ENCODE measurements at regions not wholly inside any gene's neighbourhood (a gene's known extent, or its start where the extent isn't known, plus 50 kb on each side); places are given as distances from the start of the nearest gene placed in this dataset.

GRCh38 chr2:4090668-4091630 is 387.6 kb downstream of the DCDC2C start:
- Histone ChIP-seq H3K9ac (ENCODE audit: low read depth, low read length, poor library complexity, severe bottlenecking) (no peak overlapping the region), H3K4me2 (ENCODE audit: low read depth, low read length, poor library complexity, severe bottlenecking) (no peak overlapping the region), H3K27me3 (ENCODE audit: insufficient read depth, low read length, poor library complexity, severe bottlenecking) (no peaks in the 10 kb centered on the region), H3K4me3 (ENCODE audit: low read length, poor library complexity, severe bottlenecking) (no peak overlapping the region), H4K20me1 (ENCODE audit: insufficient read depth, low read length, poor library complexity, severe bottlenecking) (no peaks in the 10 kb centered on the region), H3F3A (ENCODE audit: low read depth) (no peaks in the 10 kb centered on the region), H3K36me3 (ENCODE audit: insufficient read depth, low read length) (no peaks in the 10 kb centered on the region), H3K79me2 (ENCODE audit: insufficient read depth, low read length) (no peaks in the 10 kb centered on the region), H3K9me3 (ENCODE audit: insufficient read depth, low read depth, low read length) (no peaks in the 10 kb centered on the region; the same call in 1 of the 2 replicates), H2AFZ (ENCODE audit: low read length) (no peak overlapping the region), H3K9me2 (replicated peaks; ENCODE audit: low read depth, low read length) (no peaks in the 10 kb centered on the region), H3K4me1 (ENCODE audit: insufficient read depth, low read length, poor library complexity, severe bottlenecking) (no peaks in the 10 kb centered on the region)
- no peak for TF ChIP-seq EZH2phosphoT487 (IDR thresholded peaks at IDR 0.05; ENCODE audit: borderline replicate concordance)

- H3K9ac ChIP-seq (ENCODE audit: low read depth, low read length, poor library complexity, severe bottlenecking), result no peak overlapping the region
- no peaks in the 10 kb centered on the region; the same call in 1 of the 2 replicates for H3K9me3 ChIP-seq (ENCODE audit: insufficient read depth, low read depth, low read length)
- H4K20me1 ChIP-seq (ENCODE audit: insufficient read depth, low read length, poor library complexity, severe bottlenecking), result no peaks in the 10 kb centered on the region
- no peaks in the 10 kb centered on the region for H3K36me3 ChIP-seq (ENCODE audit: insufficient read depth, low read length)
- no peak overlapping the region for H2AFZ ChIP-seq (ENCODE audit: low read length)
- H3K4me1 ChIP-seq (ENCODE audit: insufficient read depth, low read length, poor library complexity, severe bottlenecking), result no peaks in the 10 kb centered on the region
- H3K27me3 ChIP-seq (ENCODE audit: insufficient read depth, low read length, poor library complexity, severe bottlenecking), result no peaks in the 10 kb centered on the region
- no peak for TF ChIP-seq EZH2phosphoT487 (IDR thresholded peaks at IDR 0.05; ENCODE audit: borderline replicate concordance)
- no peak for TF ChIP-seq CTCF (conservative IDR thresholded peaks at IDR 0.05; ENCODE audit: low read length)
- H3F3A ChIP-seq (ENCODE audit: low read depth), result no peaks in the 10 kb centered on the region
- H3K79me2 ChIP-seq (ENCODE audit: insufficient read depth, low read length), result no peaks in the 10 kb centered on the region
- H3K4me2 ChIP-seq (ENCODE audit: low read depth, low read length, poor library complexity, severe bottlenecking), result no peak overlapping the region
- H3K4me3 ChIP-seq (ENCODE audit: low read length, poor library complexity, severe bottlenecking), result no peak overlapping the region
- no peaks in the 10 kb centered on the region for H3K9me2 ChIP-seq (replicated peaks; ENCODE audit: low read depth, low read length)
Observed at GRCh38 chr2:4091869-4092268, 388.5 kb downstream of the DCDC2C start.

DNA sequence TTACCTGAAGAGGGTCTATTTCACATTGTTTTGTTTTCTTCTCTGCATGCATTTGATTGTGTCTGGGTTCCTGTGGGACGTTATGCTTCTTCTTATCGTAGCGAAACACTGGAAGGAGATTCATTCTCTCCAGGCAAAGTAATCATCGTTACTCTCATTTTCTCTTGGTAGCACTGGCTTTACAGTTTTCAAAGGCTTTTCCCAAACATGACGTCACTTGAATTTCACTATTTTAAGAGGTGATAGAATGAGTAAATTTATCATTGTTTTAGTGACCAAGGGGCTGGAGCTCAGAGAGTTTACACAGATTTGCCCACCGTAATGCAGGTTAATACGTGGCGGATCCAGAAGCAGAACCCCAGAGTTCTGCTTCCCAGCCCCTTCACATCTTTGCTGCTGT is 391.4 kb downstream of the DCDC2C start:
- no peaks in the 10 kb centered on the region for H3K9me2 ChIP-seq (replicated peaks; ENCODE audit: low read depth, low read length)

More for the DNA sequence above, 391.4 kb downstream of the DCDC2C start:
- Histone ChIP-seq H3K36me3 (ENCODE audit: insufficient read depth, low read length) (no peaks in the 10 kb centered on the region), H4K20me1 (ENCODE audit: insufficient read depth, low read length, poor library complexity, severe bottlenecking) (no peaks in the 10 kb centered on the region), H3F3A (ENCODE audit: low read depth) (no peaks in the 10 kb centered on the region), H3K79me2 (ENCODE audit: insufficient read depth, low read length) (no peaks in the 10 kb centered on the region), H2AFZ (ENCODE audit: low read length) (no peak overlapping the region), H3K4me1 (ENCODE audit: insufficient read depth, low read length, poor library complexity, severe bottlenecking) (no peaks in the 10 kb centered on the region), H3K27me3 (ENCODE audit: insufficient read depth, low read length, poor library complexity, severe bottlenecking) (no peaks in the 10 kb centered on the region), H3K4me3 (ENCODE audit: low read length, poor library complexity, severe bottlenecking) (no peak overlapping the region), H3K9ac (ENCODE audit: low read depth, low read length, poor library complexity, severe bottlenecking) (no peak overlapping the region), H3K9me3 (ENCODE audit: insufficient read depth, low read depth, low read length) (no peaks in the 10 kb centered on the region; the same call in 1 of the 2 replicates), H3K4me2 (ENCODE audit: low read depth, low read length, poor library complexity, severe bottlenecking) (no peak overlapping the region)
- no peak for TF ChIP-seq CTCF (conservative IDR thresholded peaks at IDR 0.05; ENCODE audit: low read length)
- no peak for TF ChIP-seq EZH2phosphoT487 (IDR thresholded peaks at IDR 0.05; ENCODE audit: borderline replicate concordance)
